ENCODE measurements at regions not wholly inside any gene's neighbourhood (a gene's known extent, or its start where the extent isn't known, plus 50 kb on each side); places are given as distances from the start of the nearest gene placed in this dataset.

- H4K8ac ChIP-seq (ENCODE audit: low read depth in 2 of 2, low read length in 2 of 2): no peak overlapping the region
- no peaks in the 10 kb centered on the region for H3K36me3 ChIP-seq (ENCODE audit: control insufficient read depth, insufficient read depth, low read length)
- H3K9me1 ChIP-seq (ENCODE audit: insufficient read depth, low read length): no peaks in the 10 kb centered on the region
- H2BK15ac ChIP-seq (ENCODE audit: low read depth, low read length): no peak overlapping the region
- H3K9me3 ChIP-seq (ENCODE audit: control insufficient read depth, insufficient read depth, low read length): no peaks in the 10 kb centered on the region
- H2AK9ac ChIP-seq (replicated peaks; ENCODE audit: low read depth, low read length, poor library complexity): no peak overlapping the region
- no peak overlapping the region for H3K4me3 ChIP-seq (ENCODE audit: insufficient read depth, low read depth, low read length)
- no peak for ATAC-seq (ENCODE audit: low read depth)
- no peak overlapping the region for H3K56ac ChIP-seq (ENCODE audit: extremely low read depth, insufficient read depth, low read length)
- in situ Hi-C loops (cut with MboI; ENCODE audit: low sequenced_read_pairs): no loop called here
- no peaks in the 10 kb centered on the region for H3K79me1 ChIP-seq (ENCODE audit: low read depth in 1 of 2, low read length in 2 of 2)
- no peak overlapping the region for H2BK5ac ChIP-seq (ENCODE audit: low read depth, low read length, poor library complexity, severe bottlenecking)
- H4K5ac ChIP-seq (ENCODE audit: low read depth, low read length): no peak overlapping the region
- H3K4me1 ChIP-seq (ENCODE audit: control insufficient read depth, insufficient read depth, low read length): no peaks in the 10 kb centered on the region
- BruUV-seq (replicated peaks): no TSS peak
- H3K27me3 ChIP-seq (ENCODE audit: control insufficient read depth, insufficient read depth, low read length): no peaks in the 10 kb centered on the region
- no peak overlapping the region for H4K91ac ChIP-seq (ENCODE audit: insufficient read depth, low read depth, low read length)
- H3K9ac ChIP-seq (ENCODE audit: low read depth, low read length): no peak overlapping the region
- ChIA-PET POLR2A (ENCODE audit: unreplicated experiment) (no interaction called here), CTCF (no interaction called here)
- H2AK5ac ChIP-seq (ENCODE audit: low read depth, low read length): no peak overlapping the region
- DNase-seq: no peak
- dilution Hi-C loops (cut with HindIII; ENCODE audit: low sequenced_read_pairs, unreplicated experiment): no loop called here
- H3K4ac ChIP-seq (ENCODE audit: low read depth, low read length): no peak overlapping the region
- no peak overlapping the region for H2BK20ac ChIP-seq (ENCODE audit: low read depth, low read length)
- intact Hi-C loops (cut with micrococcal nuclease): no loop called here
- H2BK120ac ChIP-seq (ENCODE audit: low read depth, low read length): no peak overlapping the region
- H3K23ac ChIP-seq (ENCODE audit: low read depth, low read length): no peak overlapping the region
- H2AFZ ChIP-seq (replicated peaks; ENCODE audit: low read length, poor library complexity): no peak overlapping the region
- no peak overlapping the region for H3K27ac ChIP-seq (ENCODE audit: insufficient read depth, low read length)
- no peak overlapping the region for H3K14ac ChIP-seq (replicated peaks; ENCODE audit: low read depth, low read length)
- H3K4me2 ChIP-seq (ENCODE audit: low read depth, low read length): no peak overlapping the region
- no peak overlapping the region for H3K18ac ChIP-seq (ENCODE audit: low read depth, low read length)
- TF ChIP-seq CTCF (conservative IDR thresholded peaks at IDR 0.05; ENCODE audit: low read depth, low read length) (no peak), POLR2A (IDR thresholded peaks at IDR 0.05; ENCODE audit: low read depth, low read length) (no peak), BHLHE40 (IDR thresholded peaks at IDR 0.05; ENCODE audit: low read depth, low read length) (no peak), RAD21 (IDR thresholded peaks at IDR 0.05; ENCODE audit: low read length) (no peak), RCOR1 (IDR thresholded peaks at IDR 0.05; ENCODE audit: insufficient replicate concordance, low read length) (no peak), SMC3 (IDR thresholded peaks at IDR 0.05; ENCODE audit: low read depth, low read length) (no peak), CEBPB (IDR thresholded peaks at IDR 0.05; ENCODE audit: low read depth, low read length) (no peak), MAFK (IDR thresholded peaks at IDR 0.05; ENCODE audit: low read depth, low read length) (no peak)
- H4K20me1 ChIP-seq (ENCODE audit: insufficient read depth, low read length): no peaks in the 10 kb centered on the region
Measured at GRCh38 chr5:121239951-121240350, 611.7 kb upstream of the FTMT start.

Data from IMR-90 (cell line).